H9 (cell line): ENCODE measurements at regions not wholly inside any gene's neighbourhood (a gene's known extent, or its start where the extent isn't known, plus 50 kb on each side); places are given as distances from the start of the nearest gene placed in this dataset.

Experiments used
- DNase-seq: peaks from one replicate; pipeline ENCODE4 v3.0.0-alpha.2; 2017
- H2AFZ ChIP-seq: one replicate; pipeline ENCODE4 v1.6.1; 2013; ENCODE audit warnings: mild to moderate bottlenecking, low read length, control low read depth, moderate library complexity
- H2AK5ac ChIP-seq: 2 replicates; pipeline ENCODE4 v1.6.1; 2013; ENCODE audit warnings: low read length, control low read depth, mixed read lengths; ENCODE audit not compliant: insufficient read length
- H2BK120ac ChIP-seq: one replicate; pipeline ENCODE4 v1.6.1; 2013; ENCODE audit warnings: low read depth, mild to moderate bottlenecking, low read length, control low read depth, inconsistent platforms; ENCODE audit not compliant: poor library complexity, severe bottlenecking
- H2BK12ac ChIP-seq: 2 replicates; pipeline ENCODE4 v1.6.1; 2013; ENCODE audit warnings: low read length, control low read depth, mixed read lengths, low read depth; ENCODE audit not compliant: insufficient read length
- H2BK15ac ChIP-seq: 2 replicates; pipeline ENCODE4 v1.6.1; 2013; ENCODE audit warnings: low read depth, low read length, control low read depth
- H2BK20ac ChIP-seq: one replicate; pipeline ENCODE4 v1.6.1; 2013; ENCODE audit warnings: low read depth, mild to moderate bottlenecking, low read length, control low read depth, inconsistent platforms; ENCODE audit not compliant: poor library complexity, severe bottlenecking
- H2BK5ac ChIP-seq: 2 replicates; pipeline ENCODE4 v1.6.1; 2013; ENCODE audit warnings: low read length, control low read depth, mixed read lengths; ENCODE audit not compliant: insufficient read length
- H3K14ac ChIP-seq: 2 replicates; pipeline ENCODE4 v1.6.1; 2013; ENCODE audit warnings: low read length, control low read depth; ENCODE audit not compliant: insufficient read depth
- H3K18ac ChIP-seq: 2 replicates; pipeline ENCODE4 v1.6.1; 2013; ENCODE audit warnings: low read depth, mild to moderate bottlenecking, mixed read lengths, low read length, control low read depth; ENCODE audit not compliant: insufficient read length
- H3K23ac ChIP-seq: 2 replicates; pipeline ENCODE4 v1.6.1; 2013; ENCODE audit warnings: low read length, control low read depth, mixed read lengths, low read depth; ENCODE audit not compliant: insufficient read length
- H3K23me2 ChIP-seq: 2 replicates; pipeline ENCODE4 v1.6.1; 2013; ENCODE audit warnings: low read depth, mild to moderate bottlenecking, mixed read lengths, low read length, control low read depth; ENCODE audit not compliant: insufficient read length, poor library complexity, severe bottlenecking
- H3K27ac ChIP-seq: 2 replicates; pipeline ENCODE4 v1.5.1; 2013; ENCODE audit warnings: low read length, control low read depth, mixed read lengths, low read depth; ENCODE audit not compliant: insufficient read length
- H3K27me3 ChIP-seq: 2 replicates; pipeline ENCODE4 v1.6.1; 2013; ENCODE audit warnings: low read length, control low read depth, inconsistent platforms; ENCODE audit not compliant: insufficient read depth
- H3K4ac ChIP-seq: 2 replicates; pipeline ENCODE4 v1.6.1; 2013; ENCODE audit warnings: low read depth, mild to moderate bottlenecking, control low read depth, inconsistent platforms, low read length, moderate library complexity
- H3K4me1 ChIP-seq: 2 replicates; pipeline ENCODE4 v1.6.1; 2013; ENCODE audit warnings: low read length, control low read depth, inconsistent platforms; ENCODE audit not compliant: insufficient read depth
- H3K4me2 ChIP-seq: 2 replicates; pipeline ENCODE4 v1.6.1; 2013; ENCODE audit warnings: low read length, control low read depth, mixed read lengths; ENCODE audit not compliant: insufficient read length, insufficient read depth
- H3K56ac ChIP-seq: 2 replicates; pipeline ENCODE4 v1.6.1; 2013; ENCODE audit warnings: low read depth, mild to moderate bottlenecking, mixed read lengths, low read length, control low read depth; ENCODE audit not compliant: insufficient read length
- H3K79me1 ChIP-seq: 2 replicates; pipeline ENCODE4 v1.6.1; 2013; ENCODE audit warnings: low read depth, mild to moderate bottlenecking, moderate library complexity, low read length, control low read depth, inconsistent platforms; ENCODE audit not compliant: insufficient read depth, poor library complexity, severe bottlenecking
- H3K79me2 ChIP-seq: 2 replicates; pipeline ENCODE4 v1.6.1; 2013; ENCODE audit warnings: low read length, control low read depth, inconsistent platforms; ENCODE audit not compliant: insufficient read depth
- H3K9ac ChIP-seq: 2 replicates; pipeline ENCODE4 v1.6.1; 2013; ENCODE audit warnings: low read length, control low read depth, mixed read lengths; ENCODE audit not compliant: insufficient read length; ENCODE audit errors: extremely low read depth
- H3K9me3 ChIP-seq: one replicate; pipeline ENCODE4 v1.6.1; 2013; ENCODE audit warnings: low read depth, low read length, inconsistent platforms; ENCODE audit not compliant: control insufficient read depth
- H3T11ph ChIP-seq: one replicate; pipeline ENCODE4 v1.6.1; 2013; ENCODE audit warnings: mild to moderate bottlenecking, low read length, control low read depth, inconsistent platforms
- H4K20me1 ChIP-seq: one replicate; pipeline ENCODE4 v1.6.1; 2013; ENCODE audit not compliant: control insufficient read depth, insufficient read length, insufficient read depth
- H4K5ac ChIP-seq: 2 replicates; pipeline ENCODE4 v1.6.1; 2013; ENCODE audit warnings: low read depth, mild to moderate bottlenecking, mixed read lengths, low read length, control low read depth; ENCODE audit not compliant: insufficient read length
- H4K8ac ChIP-seq: replicated peaks from 2 replicates; pipeline ENCODE4 v1.6.1; 2013; ENCODE audit warnings: low read length, control low read depth, mixed read lengths, low read depth; ENCODE audit not compliant: insufficient read length
- H4K91ac ChIP-seq: 2 replicates; pipeline ENCODE4 v1.6.1; 2013; ENCODE audit warnings: low read depth, mild to moderate bottlenecking, moderate library complexity, mixed read lengths, low read length, control low read depth; ENCODE audit not compliant: insufficient read length
- H3K27ac Mint-ChIP-seq, 3 experiments: 2 replicates in 2 of 3; 3 replicates in 1 of 3; pipeline ENCODE4 v1.8.0; 2020 to 2021; ENCODE audit warnings: mixed read lengths in 3 of 3, mild to moderate bottlenecking in 1 of 3, moderate library complexity in 1 of 3
- H3K27me3 Mint-ChIP-seq: 2 replicates; pipeline ENCODE4 v1.8.0; 2021; ENCODE audit warnings: low read depth, mild to moderate bottlenecking, moderate library complexity, mixed read lengths
- H3K36me3 Mint-ChIP-seq, 3 experiments: 2 replicates in 2 of 3; 3 replicates in 1 of 3; pipeline ENCODE4 v1.8.0; 2020 to 2021; ENCODE audit warnings: low read depth in 3 of 3, mixed read lengths in 3 of 3; ENCODE audit not compliant: insufficient read depth in 1 of 3
- H3K4me1 Mint-ChIP-seq, 2 experiments: 2 replicates each; pipeline ENCODE4 v1.8.0; 2020; ENCODE audit warnings: mixed read lengths in 2 of 2
- H3K4me3 Mint-ChIP-seq, 2 experiments: 2 replicates in 1 of 2; 3 replicates in 1 of 2; pipeline ENCODE4 v1.8.0; 2020 to 2021; ENCODE audit warnings: mild to moderate bottlenecking in 2 of 2, mixed read lengths in 2 of 2, moderate library complexity in 1 of 2
- H3K9me3 Mint-ChIP-seq, 2 experiments: 2 replicates in 1 of 2; 3 replicates in 1 of 2; pipeline ENCODE4 v1.8.0; 2020; ENCODE audit warnings: mild to moderate bottlenecking in 2 of 2, mixed read lengths in 2 of 2, moderate library complexity in 1 of 2
- WGBS: extraction: QIAGEN DNeasy Blood & Tissue Kit; methylation state at CpG from one replicate; pipeline ENCODE4 v1.1.7; 2013; ENCODE audit warnings: missing lambda C conversion rate, low lambda C conversion rate, mixed read lengths; ENCODE audit not compliant: insufficient read length; ENCODE audit errors: extremely low coverage; 5-methylcytosine and 5-hydroxymethylcytosine counted together
- TF ChIP-seq, protein P1 (sequence below): fragments of 200-600 bp; sonication (generic); conservative IDR thresholded peaks from 3 replicates; pipeline ENCODE4 v1.8.0; 2021; ENCODE audit warnings: antibody characterized with exemption, mild to moderate bottlenecking

DNA sequence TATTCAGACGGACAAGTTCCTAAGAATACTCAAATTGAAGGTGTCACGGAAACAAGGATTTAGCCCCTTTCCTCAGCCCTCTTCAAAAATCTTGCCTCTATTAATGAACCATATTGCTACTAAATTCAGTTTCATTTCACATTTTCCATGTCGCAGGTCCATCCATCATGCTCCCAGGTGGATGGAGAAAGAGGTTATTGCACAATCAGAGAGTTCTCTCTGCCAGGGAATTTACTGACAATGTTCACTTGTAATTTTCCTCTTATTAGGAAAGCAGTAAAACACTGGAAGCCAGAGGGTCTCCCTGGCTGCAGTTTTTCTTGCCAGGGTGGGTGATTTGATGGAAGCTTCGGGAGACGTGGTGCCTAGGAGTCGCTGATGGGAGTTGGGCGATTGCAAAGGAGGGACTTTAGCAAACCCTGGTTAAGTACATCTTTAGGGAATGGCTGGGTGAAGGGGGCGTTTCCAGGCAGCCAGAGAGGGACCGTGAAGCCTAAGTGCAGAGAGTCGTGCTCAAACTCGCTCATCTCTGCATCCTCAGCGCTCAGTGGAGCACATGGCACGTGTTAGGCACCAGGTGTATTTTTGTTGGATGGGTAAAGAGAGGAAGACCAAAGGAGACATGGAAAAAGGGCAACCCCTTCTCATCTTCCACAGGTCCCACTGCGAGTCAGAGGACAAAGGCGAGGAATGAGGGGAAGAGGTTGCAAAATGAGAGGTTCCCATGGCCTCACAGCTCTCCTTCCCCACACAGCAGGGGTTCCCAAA is 321.9 kb upstream of the CDH4 start:
- H3K27ac Mint-ChIP-seq, result peak overlapping the region in 1 of 3 experiments; percentile 9; a peak in 1 of 7 replicates
- no peaks in the 10 kb centered on the region for H3K23me2 ChIP-seq
- H3K9me3 ChIP-seq, result no peaks in the 10 kb centered on the region
- no peaks in the 10 kb centered on the region for H3K36me3 Mint-ChIP-seq
- H4K91ac ChIP-seq, result no peak overlapping the region
- no peak overlapping the region for H2BK12ac ChIP-seq
- no peaks in the 10 kb centered on the region; the same call in 1 of the 2 replicates for H3K27me3 ChIP-seq
- DNase-seq, result no peak
- no peak overlapping the region for H3T11ph ChIP-seq
- no peak overlapping the region for H2AK5ac ChIP-seq
- peaks cover 62% of the 10 kb centered on the region for H3K27me3 Mint-ChIP-seq
- H3K23ac ChIP-seq, result no peak overlapping the region
- no peak overlapping the region for H3K4me2 ChIP-seq
- TF ChIP-seq, protein P1, sequence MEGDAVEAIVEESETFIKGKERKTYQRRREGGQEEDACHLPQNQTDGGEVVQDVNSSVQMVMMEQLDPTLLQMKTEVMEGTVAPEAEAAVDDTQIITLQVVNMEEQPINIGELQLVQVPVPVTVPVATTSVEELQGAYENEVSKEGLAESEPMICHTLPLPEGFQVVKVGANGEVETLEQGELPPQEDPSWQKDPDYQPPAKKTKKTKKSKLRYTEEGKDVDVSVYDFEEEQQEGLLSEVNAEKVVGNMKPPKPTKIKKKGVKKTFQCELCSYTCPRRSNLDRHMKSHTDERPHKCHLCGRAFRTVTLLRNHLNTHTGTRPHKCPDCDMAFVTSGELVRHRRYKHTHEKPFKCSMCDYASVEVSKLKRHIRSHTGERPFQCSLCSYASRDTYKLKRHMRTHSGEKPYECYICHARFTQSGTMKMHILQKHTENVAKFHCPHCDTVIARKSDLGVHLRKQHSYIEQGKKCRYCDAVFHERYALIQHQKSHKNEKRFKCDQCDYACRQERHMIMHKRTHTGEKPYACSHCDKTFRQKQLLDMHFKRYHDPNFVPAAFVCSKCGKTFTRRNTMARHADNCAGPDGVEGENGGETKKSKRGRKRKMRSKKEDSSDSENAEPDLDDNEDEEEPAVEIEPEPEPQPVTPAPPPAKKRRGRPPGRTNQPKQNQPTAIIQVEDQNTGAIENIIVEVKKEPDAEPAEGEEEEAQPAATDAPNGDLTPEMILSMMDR, result no peak
- H4K8ac ChIP-seq, result no peak overlapping the region
- no peak overlapping the region for H2BK15ac ChIP-seq
- no peaks in the 10 kb centered on the region for H3K79me1 ChIP-seq
- H3K18ac ChIP-seq, result no peak overlapping the region
- H3K14ac ChIP-seq, result no peak overlapping the region
- no peaks in the 10 kb centered on the region for H3K79me2 ChIP-seq
- no peak overlapping the region for H3K56ac ChIP-seq
- H3K27ac ChIP-seq, result no peak overlapping the region
- no CpG with 5 or more reads among the region's 15 CpGs for WGBS
- H2BK120ac ChIP-seq, result no peak overlapping the region
- H3K4me3 Mint-ChIP-seq, result no peak overlapping the region
- H4K20me1 ChIP-seq, result no peaks in the 10 kb centered on the region
- no peak overlapping the region for H3K4ac ChIP-seq
- no peak overlapping the region for H2BK5ac ChIP-seq
- H3K9me3 Mint-ChIP-seq, result no peaks in the 10 kb centered on the region
- H3K9ac ChIP-seq, result no peak overlapping the region
- no peak overlapping the region for H4K5ac ChIP-seq
- H2AFZ ChIP-seq, result no peak overlapping the region
- no peaks in the 10 kb centered on the region for H3K4me1 Mint-ChIP-seq
- no peaks in the 10 kb centered on the region for H3K4me1 ChIP-seq
- no peak overlapping the region for H2BK20ac ChIP-seq
